ENCODE measurements at regions not wholly inside any gene's neighbourhood (a gene's known extent, or its start where the extent isn't known, plus 50 kb on each side); places are given as distances from the start of the nearest gene placed in this dataset.
A peak's percentile ranks its signal among the peaks of the same experiment; 100 is the strongest.

- H2AFZ ChIP-seq (ENCODE audit: control insufficient read depth, low read length) = no peak overlapping the region
- peaks cover 49% of the 10 kb centered on the region for H3K4me1 ChIP-seq (ENCODE audit: control insufficient read depth, extremely low read depth, insufficient read depth, low read length)
- H3K9ac ChIP-seq (ENCODE audit: control insufficient read depth, extremely low read depth, insufficient read depth, low read length) = no peak overlapping the region
- TF ChIP-seq EZH2 (IDR thresholded peaks at IDR 0.05; ENCODE audit: low read length) (no peak), CTCF (optimal IDR thresholded peaks at IDR 0.05 in 1 of 3, IDR thresholded peaks at IDR 0.05 in 1 of 3, conservative IDR thresholded peaks at IDR 0.05 in 1 of 3; ENCODE audit: extremely low read depth in 1 of 3, insufficient read depth in 2 of 3, low read length in 3 of 3) (peak; percentile 5 to 50 (median 9))
- peaks cover 46% of the 10 kb centered on the region for H3K79me2 ChIP-seq (ENCODE audit: control insufficient read depth, insufficient read depth, low read length)
- no peaks in the 10 kb centered on the region for H4K20me1 ChIP-seq (ENCODE audit: control insufficient read depth, extremely low read depth, insufficient read depth, low read length)
- no peaks in the 10 kb centered on the region for H3K9me3 ChIP-seq (ENCODE audit: control insufficient read depth, low read depth, low read length)
- peak; percentile 62 for FAIRE-seq
- H3K27ac ChIP-seq (ENCODE audit: control insufficient read depth, insufficient read depth, low read length) = no peak overlapping the region
- H3K36me3 ChIP-seq (ENCODE audit: control insufficient read depth in 2 of 2, extremely low read depth in 1 of 2, insufficient read depth in 2 of 2, low read length in 2 of 2) = no peaks in the 10 kb centered on the region
- no peak overlapping the region for H3K4me3 ChIP-seq (ENCODE audit: control insufficient read depth in 2 of 3, extremely low read depth in 1 of 3, insufficient read depth in 2 of 3, low read depth in 1 of 3, low read length in 3 of 3)
- H3K27me3 ChIP-seq (ENCODE audit: control insufficient read depth, extremely low read depth, insufficient read depth, low read length) = no peaks in the 10 kb centered on the region
- no peak for DNase-seq (ENCODE audit: low read depth, low spot score)
- dilution Hi-C loops (cut with MboI; ENCODE audit: extremely low pct_ligation_motif_present, low sequenced_read_pairs) = no loop called here
- peaks cover 4% of the 10 kb centered on the region for H3K9me1 ChIP-seq (ENCODE audit: control insufficient read depth, extremely low read depth, insufficient read depth, low read length)
- no peak overlapping the region for H3K4me2 ChIP-seq (ENCODE audit: control insufficient read depth, extremely low read depth, insufficient read depth, low read depth, low read length)
Measured at GRCh38 chr3:159825216-159825854, 163.3 kb upstream of the IL12A start.

GRCh38 chr3:159828542-159828943 is 160.1 kb upstream of the IL12A start:
- no peaks in the 10 kb centered on the region for H3K9me3 ChIP-seq (ENCODE audit: control insufficient read depth, low read depth, low read length)
- peaks cover 0 to 4% of the 10 kb centered on the region in 2 experiments for H3K36me3 ChIP-seq (ENCODE audit: control insufficient read depth in 2 of 2, extremely low read depth in 1 of 2, insufficient read depth in 2 of 2, low read length in 2 of 2)
- no peak for DNase-seq (ENCODE audit: low read depth, low spot score)
- H3K27me3 ChIP-seq (ENCODE audit: control insufficient read depth, extremely low read depth, insufficient read depth, low read length) = no peaks in the 10 kb centered on the region
- peak overlapping the region; percentile 41 for H3K9ac ChIP-seq (ENCODE audit: control insufficient read depth, extremely low read depth, insufficient read depth, low read length)
- H3K79me2 ChIP-seq (ENCODE audit: control insufficient read depth, insufficient read depth, low read length) = peaks cover 48% of the 10 kb centered on the region
- FAIRE-seq = peak; percentile 90
- H3K4me2 ChIP-seq (ENCODE audit: control insufficient read depth, extremely low read depth, insufficient read depth, low read depth, low read length) = peak overlapping the region; percentile 80
- H3K9me1 ChIP-seq (ENCODE audit: control insufficient read depth, extremely low read depth, insufficient read depth, low read length) = peaks cover 4% of the 10 kb centered on the region
- TF ChIP-seq EZH2 (IDR thresholded peaks at IDR 0.05; ENCODE audit: low read length) = no peak
- TF ChIP-seq CTCF (optimal IDR thresholded peaks at IDR 0.05 in 1 of 3, IDR thresholded peaks at IDR 0.05 in 1 of 3, conservative IDR thresholded peaks at IDR 0.05 in 1 of 3; ENCODE audit: extremely low read depth in 1 of 3, insufficient read depth in 2 of 3, low read length in 3 of 3) = peak in 2 of 3 experiments; percentile 22 to 49
- peak overlapping the region; percentile 51 for H3K27ac ChIP-seq (ENCODE audit: control insufficient read depth, insufficient read depth, low read length)
- dilution Hi-C loops (cut with MboI; ENCODE audit: extremely low pct_ligation_motif_present, low sequenced_read_pairs) = no loop called here
- H4K20me1 ChIP-seq (ENCODE audit: control insufficient read depth, extremely low read depth, insufficient read depth, low read length) = no peaks in the 10 kb centered on the region
- H3K4me3 ChIP-seq (ENCODE audit: control insufficient read depth in 2 of 3, extremely low read depth in 1 of 3, insufficient read depth in 2 of 3, low read depth in 1 of 3, low read length in 3 of 3) = peak overlapping the region in 2 of 3 experiments; percentile 42 to 46
- H2AFZ ChIP-seq (ENCODE audit: control insufficient read depth, low read length) = no peak overlapping the region
- peaks cover 42% of the 10 kb centered on the region for H3K4me1 ChIP-seq (ENCODE audit: control insufficient read depth, extremely low read depth, insufficient read depth, low read length)
